ENCODE measurements at regions not wholly inside any gene's neighbourhood (a gene's known extent, or its start where the extent isn't known, plus 50 kb on each side); places are given as distances from the start of the nearest gene placed in this dataset.

DNA sequence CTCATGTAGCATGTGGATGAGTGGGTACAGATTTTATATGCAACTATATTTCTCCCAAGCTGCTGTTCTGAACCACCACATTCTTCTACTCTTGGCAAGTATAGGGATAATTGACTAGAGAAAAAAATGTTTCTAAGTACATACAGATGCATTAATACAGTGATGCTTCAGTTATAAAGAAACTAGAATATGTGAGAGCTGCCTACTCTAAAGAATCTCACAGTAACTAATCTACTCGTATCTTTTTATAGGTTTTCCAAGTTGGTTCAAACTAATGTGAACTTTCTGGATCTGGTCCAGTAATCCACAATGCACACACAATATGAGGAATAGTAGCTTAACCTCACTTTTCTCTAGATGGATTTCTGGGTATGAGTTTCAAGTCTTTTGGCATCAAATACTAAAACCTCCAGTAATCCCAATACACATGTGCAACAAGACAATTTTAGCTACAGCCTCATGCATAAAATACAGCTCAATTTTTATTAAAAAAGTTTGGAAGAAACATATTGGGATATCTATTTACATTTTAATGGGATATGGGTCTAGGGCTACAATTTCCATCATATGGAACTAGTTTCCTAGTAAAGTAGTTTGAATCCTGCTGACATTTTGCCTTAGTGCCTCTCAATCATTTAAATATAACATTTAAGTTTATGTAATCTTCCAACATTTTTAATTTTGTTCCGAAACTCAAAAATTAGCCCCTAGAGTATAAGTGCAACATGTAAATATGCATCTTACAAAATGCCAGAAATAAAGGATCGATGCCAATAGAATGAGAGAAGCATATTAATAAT lies 2209.7 kb downstream of the LRRC4C start:
- FAIRE-seq (no peak), DNase-seq (ENCODE audit: insufficient read length, low spot score) (no peak)
- TF ChIP-seq CTCF (IDR thresholded peaks at IDR 0.05; ENCODE audit: insufficient read depth, missing control alignments): no peak

- DNase-seq (ENCODE audit: insufficient read length, low spot score) (no peak), FAIRE-seq (no peak)
- no peak for TF ChIP-seq CTCF (IDR thresholded peaks at IDR 0.05; ENCODE audit: insufficient read depth, missing control alignments)
Measured at GRCh38 chr11:39247570-39248137, 2211.8 kb downstream of the LRRC4C start.

- DNase-seq (ENCODE audit: insufficient read length, low spot score) (no peak), FAIRE-seq (no peak)
- TF ChIP-seq CTCF (IDR thresholded peaks at IDR 0.05; ENCODE audit: insufficient read depth, missing control alignments): no peak
Measured at GRCh38 chr11:39239553-39239952, 2219.9 kb downstream of the LRRC4C start.

GRCh38 chr11:39236916-39237315 lies 2222.5 kb downstream of the LRRC4C start:
- FAIRE-seq: no peak
- DNase-seq (ENCODE audit: insufficient read length, low spot score): no peak
- TF ChIP-seq CTCF (IDR thresholded peaks at IDR 0.05; ENCODE audit: insufficient read depth, missing control alignments): no peak

- FAIRE-seq: no peak
- TF ChIP-seq CTCF (IDR thresholded peaks at IDR 0.05; ENCODE audit: insufficient read depth, missing control alignments): no peak
- DNase-seq (ENCODE audit: insufficient read length, low spot score): no peak
Measured at GRCh38 chr11:39221550-39222138, 2237.8 kb downstream of the LRRC4C start.

GRCh38 chr11:39220501-39221230 lies 2238.8 kb downstream of the LRRC4C start:
- FAIRE-seq (no peak), DNase-seq (ENCODE audit: insufficient read length, low spot score) (no peak)
- TF ChIP-seq CTCF (IDR thresholded peaks at IDR 0.05; ENCODE audit: insufficient read depth, missing control alignments): no peak
